Astrocyte (in vitro differentiated cells and primary cell): ENCODE measurements at regions not wholly inside any gene's neighbourhood (a gene's known extent, or its start where the extent isn't known, plus 50 kb on each side); places are given as distances from the start of the nearest gene placed in this dataset.

Source experiments
- EZH2 ChIP-seq: IDR thresholded peaks from 2 replicates; pipeline ENCODE4 v1.6.1; 2012; ENCODE audit warnings: mild to moderate bottlenecking, low read length, inconsistent platforms; ENCODE audit not compliant: insufficient read depth
- TF ChIP-seq, protein P1 (sequence below): IDR thresholded peaks from 2 replicates; pipeline ENCODE4 v1.5.1; 2011; ENCODE audit warnings: low read depth, mild to moderate bottlenecking, inconsistent platforms, low read length, moderate library complexity; ENCODE audit not compliant: insufficient read depth

DNA sequence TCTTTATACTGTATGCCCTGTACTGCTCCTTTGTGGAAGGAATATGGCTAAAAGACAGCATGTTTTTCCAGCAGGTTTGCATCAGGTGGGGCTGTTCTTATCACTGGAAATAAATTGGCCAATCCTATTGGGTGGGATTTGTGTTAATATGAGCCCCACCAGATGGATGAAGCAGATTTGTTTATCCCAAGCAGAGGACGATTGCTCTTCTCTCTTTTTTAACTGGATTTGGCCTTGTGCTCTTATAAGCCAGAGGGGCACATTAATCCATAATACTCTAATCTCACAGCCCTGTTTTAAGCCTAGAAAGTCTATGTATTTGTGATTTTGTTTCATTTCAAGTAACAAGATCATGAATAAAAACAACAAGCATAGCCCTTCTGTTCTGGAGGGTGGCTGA, 240.1 kb upstream of the ADARB2 start:
- TF ChIP-seq, protein P1, sequence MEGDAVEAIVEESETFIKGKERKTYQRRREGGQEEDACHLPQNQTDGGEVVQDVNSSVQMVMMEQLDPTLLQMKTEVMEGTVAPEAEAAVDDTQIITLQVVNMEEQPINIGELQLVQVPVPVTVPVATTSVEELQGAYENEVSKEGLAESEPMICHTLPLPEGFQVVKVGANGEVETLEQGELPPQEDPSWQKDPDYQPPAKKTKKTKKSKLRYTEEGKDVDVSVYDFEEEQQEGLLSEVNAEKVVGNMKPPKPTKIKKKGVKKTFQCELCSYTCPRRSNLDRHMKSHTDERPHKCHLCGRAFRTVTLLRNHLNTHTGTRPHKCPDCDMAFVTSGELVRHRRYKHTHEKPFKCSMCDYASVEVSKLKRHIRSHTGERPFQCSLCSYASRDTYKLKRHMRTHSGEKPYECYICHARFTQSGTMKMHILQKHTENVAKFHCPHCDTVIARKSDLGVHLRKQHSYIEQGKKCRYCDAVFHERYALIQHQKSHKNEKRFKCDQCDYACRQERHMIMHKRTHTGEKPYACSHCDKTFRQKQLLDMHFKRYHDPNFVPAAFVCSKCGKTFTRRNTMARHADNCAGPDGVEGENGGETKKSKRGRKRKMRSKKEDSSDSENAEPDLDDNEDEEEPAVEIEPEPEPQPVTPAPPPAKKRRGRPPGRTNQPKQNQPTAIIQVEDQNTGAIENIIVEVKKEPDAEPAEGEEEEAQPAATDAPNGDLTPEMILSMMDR = no peak
- no peak for TF ChIP-seq EZH2
